ENCODE measurements at regions not wholly inside any gene's neighbourhood (a gene's known extent, or its start where the extent isn't known, plus 50 kb on each side); places are given as distances from the start of the nearest gene placed in this dataset.

GRCh38 chr6:102355578-102355977 is 962.1 kb downstream of the GRIK2 start:
- Histone ChIP-seq H3K27me3 (no peaks in the 10 kb centered on the region), H3K9me3 (no peaks in the 10 kb centered on the region), H3K36me3 (no peaks in the 10 kb centered on the region), H3K4me1 (no peaks in the 10 kb centered on the region), H3K27ac (no peak overlapping the region), H3K4me3 (no peak overlapping the region)
- intact Hi-C loops (cut with DNase I) = no loop called here
- no peak for TF ChIP-seq CTCF (IDR thresholded peaks at IDR 0.05)
- TF ChIP-seq POLR2A (IDR thresholded peaks at IDR 0.05) = no peak
- TF ChIP-seq POLR2AphosphoS5 (IDR thresholded peaks at IDR 0.05; ENCODE audit: insufficient read depth in 1 of 2, low read depth in 1 of 2) = no peak
- DNase-seq (ENCODE audit: extremely low spot score in 2 of 2) = no peak

GRCh38 chr6:102352552-102352951 is 959.0 kb downstream of the GRIK2 start:
- no peaks in the 10 kb centered on the region for H3K36me3 ChIP-seq
- TF ChIP-seq POLR2AphosphoS5 (IDR thresholded peaks at IDR 0.05; ENCODE audit: insufficient read depth in 1 of 2, low read depth in 1 of 2) (no peak), CTCF (IDR thresholded peaks at IDR 0.05) (no peak), POLR2A (IDR thresholded peaks at IDR 0.05) (no peak)
- intact Hi-C loops (cut with DNase I) = no loop called here

GRCh38 chr6:102344769-102345168 is 951.3 kb downstream of the GRIK2 start:
- H3K36me3 ChIP-seq = no peaks in the 10 kb centered on the region
- no peak overlapping the region for H3K27ac ChIP-seq
- intact Hi-C loops (cut with DNase I) = no loop called here
- H3K4me3 ChIP-seq = no peak overlapping the region
- H3K27me3 ChIP-seq = no peaks in the 10 kb centered on the region
- no peaks in the 10 kb centered on the region for H3K9me3 ChIP-seq
- TF ChIP-seq POLR2A (IDR thresholded peaks at IDR 0.05) (no peak), CTCF (IDR thresholded peaks at IDR 0.05) (no peak), POLR2AphosphoS5 (IDR thresholded peaks at IDR 0.05; ENCODE audit: insufficient read depth in 1 of 2, low read depth in 1 of 2) (no peak)
- H3K4me1 ChIP-seq = no peaks in the 10 kb centered on the region
- DNase-seq (ENCODE audit: extremely low spot score in 2 of 2) = no peak

More at GRCh38 chr6:102352552-102352951, 959.0 kb downstream of the GRIK2 start:
- Histone ChIP-seq H3K4me3 (no peak overlapping the region), H3K9me3 (no peaks in the 10 kb centered on the region), H3K27ac (no peak overlapping the region), H3K27me3 (no peaks in the 10 kb centered on the region), H3K4me1 (no peaks in the 10 kb centered on the region)
- DNase-seq (ENCODE audit: extremely low spot score in 2 of 2) = no peak

GRCh38 chr6:102340311-102340710 is 946.8 kb downstream of the GRIK2 start:
- Histone ChIP-seq H3K4me1 (no peaks in the 10 kb centered on the region), H3K36me3 (no peaks in the 10 kb centered on the region), H3K27ac (no peak overlapping the region), H3K4me3 (no peak overlapping the region), H3K27me3 (no peaks in the 10 kb centered on the region), H3K9me3 (no peaks in the 10 kb centered on the region)
- TF ChIP-seq POLR2A (IDR thresholded peaks at IDR 0.05) (no peak), POLR2AphosphoS5 (IDR thresholded peaks at IDR 0.05; ENCODE audit: insufficient read depth in 1 of 2, low read depth in 1 of 2) (no peak), CTCF (IDR thresholded peaks at IDR 0.05) (no peak)
- intact Hi-C loops (cut with DNase I) = no loop called here
- no peak for DNase-seq (ENCODE audit: extremely low spot score in 2 of 2)

- no peaks in the 10 kb centered on the region for H3K9me3 ChIP-seq
- no peaks in the 10 kb centered on the region for H3K36me3 ChIP-seq
- H3K27ac ChIP-seq = no peak overlapping the region
- TF ChIP-seq CTCF (IDR thresholded peaks at IDR 0.05) (no peak), POLR2AphosphoS5 (IDR thresholded peaks at IDR 0.05; ENCODE audit: insufficient read depth in 1 of 2, low read depth in 1 of 2) (no peak), POLR2A (IDR thresholded peaks at IDR 0.05) (no peak)
- H3K4me3 ChIP-seq = no peak overlapping the region
- DNase-seq (ENCODE audit: extremely low spot score in 2 of 2) = no peak
- no peaks in the 10 kb centered on the region for H3K4me1 ChIP-seq
- intact Hi-C loops (cut with DNase I) = no loop called here
- no peaks in the 10 kb centered on the region for H3K27me3 ChIP-seq
These were observed 940.2 kb downstream of the GRIK2 start for GRCh38 chr6:102333736-102334135.
